ENCODE measurements at regions not wholly inside any gene's neighbourhood (a gene's known extent, or its start where the extent isn't known, plus 50 kb on each side); places are given as distances from the start of the nearest gene placed in this dataset.

DNA sequence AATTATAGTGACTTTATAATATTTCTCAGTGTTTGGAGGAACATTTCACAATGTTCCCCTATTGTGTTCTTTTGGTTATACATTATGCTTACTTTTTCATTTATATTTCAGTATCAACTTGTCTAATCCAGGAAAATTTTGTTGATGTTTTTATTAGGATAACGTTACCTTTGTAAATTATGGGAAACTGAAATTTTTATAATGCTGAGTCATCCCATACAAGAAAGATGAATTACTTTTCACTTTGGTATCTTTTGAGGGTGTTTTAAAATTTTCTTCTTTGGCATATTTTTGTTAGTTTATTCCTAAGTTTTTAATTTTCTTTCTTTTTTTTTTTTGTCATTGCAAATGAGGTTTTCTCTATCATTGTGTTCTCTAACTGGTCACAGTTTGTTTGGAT is 542.7 kb downstream of the SLC16A7 start:
- DNase-seq (ENCODE audit: low read depth, low spot score), result no peak

- DNase-seq (ENCODE audit: low read depth, low spot score), result no peak
Measured at GRCh38 chr12:60144395-60144794, 548.6 kb downstream of the SLC16A7 start.

GRCh38 chr12:60148109-60148508 is 552.3 kb downstream of the SLC16A7 start:
- DNase-seq (ENCODE audit: low read depth, low spot score), result peak; percentile 7

- no peak for DNase-seq (ENCODE audit: low read depth, low spot score)
Measured at GRCh38 chr12:60148831-60149230, 553.0 kb downstream of the SLC16A7 start.

GRCh38 chr12:60152756-60153155 is 556.9 kb downstream of the SLC16A7 start:
- no peak for DNase-seq (ENCODE audit: low read depth, low spot score)

DNA sequence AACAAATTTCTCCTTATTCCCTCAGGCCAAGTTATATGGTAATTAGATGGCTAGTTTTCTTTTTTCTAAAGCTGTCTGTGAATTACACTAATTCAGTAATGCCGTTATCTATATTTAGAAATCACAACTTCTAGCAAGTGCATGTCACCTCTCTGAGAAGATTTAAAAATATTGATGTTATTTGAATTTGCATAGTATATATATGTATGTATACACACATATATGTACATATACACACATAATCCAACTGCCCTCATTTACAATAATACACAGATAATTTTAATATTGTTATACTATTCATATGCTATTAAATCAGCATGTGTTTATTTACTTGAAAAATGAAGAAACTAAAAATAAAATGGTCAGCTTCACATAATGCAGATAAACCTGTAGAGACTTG is 563.9 kb downstream of the SLC16A7 start:
- no peak for DNase-seq (ENCODE audit: low read depth, low spot score)

DNA sequence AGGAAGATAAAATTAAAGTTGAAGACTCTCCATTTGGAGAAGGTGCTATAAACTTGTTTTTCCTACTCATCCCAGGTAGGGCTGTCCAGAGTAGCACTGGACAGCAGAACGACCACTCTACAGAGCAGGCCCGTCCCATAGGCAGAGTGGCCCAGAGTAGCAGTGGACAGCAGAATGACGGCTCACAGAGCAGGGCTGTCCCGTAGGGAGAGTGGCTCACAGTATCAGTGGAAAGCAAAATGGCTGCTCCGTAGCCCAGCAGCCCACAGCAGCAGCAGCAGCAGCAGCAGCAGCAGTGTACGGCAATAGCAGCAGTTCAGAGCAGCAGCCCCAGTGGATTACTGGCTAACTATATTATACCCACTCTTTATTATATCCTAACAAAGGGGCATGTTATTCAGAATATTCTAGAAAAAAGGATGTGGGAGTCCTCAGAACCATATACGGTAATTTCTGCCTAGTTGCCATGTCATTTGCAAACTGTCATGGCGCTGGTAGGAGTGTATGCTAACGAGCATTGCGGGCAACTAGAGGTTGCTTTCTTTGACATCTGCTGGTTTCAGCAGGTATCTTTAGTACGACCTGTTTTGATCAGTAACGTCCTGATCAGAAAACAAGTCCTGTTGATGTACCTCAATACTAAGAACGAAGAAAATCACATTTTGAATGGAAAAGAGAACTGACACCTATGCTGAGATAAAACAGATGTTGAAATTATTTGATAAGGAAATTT is 567.3 kb downstream of the SLC16A7 start:
- DNase-seq (ENCODE audit: low read depth, low spot score), result no peak

DNA sequence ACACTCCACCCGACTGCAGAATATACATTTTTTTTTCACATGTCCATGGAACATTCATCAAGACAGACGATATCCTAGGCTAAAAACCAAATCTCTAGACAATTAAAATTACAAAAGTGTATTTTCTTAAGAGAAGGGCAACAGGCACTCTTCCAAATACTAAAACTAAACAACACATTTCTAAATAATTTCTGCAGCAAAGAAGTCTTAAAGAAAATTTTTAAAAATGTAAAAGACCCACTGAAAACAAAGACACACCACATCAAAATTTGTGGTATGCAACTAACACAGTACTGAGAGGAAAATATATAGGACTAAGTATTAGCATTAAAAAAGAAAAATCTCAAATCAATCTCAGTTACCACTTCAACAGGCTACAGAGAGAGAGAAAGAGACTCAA is 570.0 kb downstream of the SLC16A7 start:
- DNase-seq (ENCODE audit: low read depth, low spot score), result no peak

GRCh38 chr12:60168441-60168840 is 572.6 kb downstream of the SLC16A7 start:
- no peak for DNase-seq (ENCODE audit: low read depth, low spot score)

- no peak for DNase-seq (ENCODE audit: low read depth, low spot score)
Measured at GRCh38 chr12:60169904-60170303, 574.1 kb downstream of the SLC16A7 start.

DNA sequence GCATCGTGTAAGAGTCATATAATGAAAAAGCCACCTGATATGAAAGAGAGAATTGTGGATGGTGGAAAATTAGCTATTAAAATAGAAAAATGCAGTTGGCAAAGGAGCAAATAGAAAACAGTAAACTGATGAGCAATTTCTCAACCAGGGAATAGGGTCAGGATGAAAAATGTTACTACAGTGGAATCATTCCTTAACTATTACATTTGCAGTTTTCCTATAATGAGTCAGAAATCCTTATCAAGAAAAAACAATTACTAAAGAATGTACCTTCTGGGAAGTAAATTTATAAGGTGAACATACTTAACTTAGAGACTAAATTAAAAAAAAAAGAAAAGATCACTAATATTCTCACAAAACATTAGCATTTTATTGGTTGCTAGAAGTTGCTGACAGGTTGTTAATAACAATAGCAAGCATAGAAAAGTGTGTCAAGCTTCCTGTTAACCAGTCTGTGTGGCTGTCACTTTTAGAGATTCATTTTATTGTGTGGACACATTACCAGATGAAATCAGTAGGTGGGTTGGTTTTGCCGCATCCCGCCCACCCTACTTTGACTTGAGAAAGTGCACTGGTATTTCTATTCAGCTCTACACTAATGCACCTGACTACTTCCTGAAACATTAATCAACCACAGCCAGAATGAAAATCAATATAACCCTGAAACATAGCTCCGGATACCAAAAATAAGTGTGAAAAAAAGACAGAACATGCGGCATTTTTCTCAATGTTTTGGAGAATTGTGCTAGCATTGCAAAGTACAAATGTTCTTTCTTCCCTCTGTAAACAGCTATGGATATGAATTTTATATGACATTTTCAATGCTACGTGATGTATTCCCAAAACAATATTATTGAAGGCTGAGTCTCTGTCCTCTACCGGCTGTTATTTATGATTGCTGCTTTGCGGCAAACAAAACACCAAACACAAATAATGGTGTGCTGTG is 576.7 kb downstream of the SLC16A7 start:
- no peak for DNase-seq (ENCODE audit: low read depth, low spot score)

DNA sequence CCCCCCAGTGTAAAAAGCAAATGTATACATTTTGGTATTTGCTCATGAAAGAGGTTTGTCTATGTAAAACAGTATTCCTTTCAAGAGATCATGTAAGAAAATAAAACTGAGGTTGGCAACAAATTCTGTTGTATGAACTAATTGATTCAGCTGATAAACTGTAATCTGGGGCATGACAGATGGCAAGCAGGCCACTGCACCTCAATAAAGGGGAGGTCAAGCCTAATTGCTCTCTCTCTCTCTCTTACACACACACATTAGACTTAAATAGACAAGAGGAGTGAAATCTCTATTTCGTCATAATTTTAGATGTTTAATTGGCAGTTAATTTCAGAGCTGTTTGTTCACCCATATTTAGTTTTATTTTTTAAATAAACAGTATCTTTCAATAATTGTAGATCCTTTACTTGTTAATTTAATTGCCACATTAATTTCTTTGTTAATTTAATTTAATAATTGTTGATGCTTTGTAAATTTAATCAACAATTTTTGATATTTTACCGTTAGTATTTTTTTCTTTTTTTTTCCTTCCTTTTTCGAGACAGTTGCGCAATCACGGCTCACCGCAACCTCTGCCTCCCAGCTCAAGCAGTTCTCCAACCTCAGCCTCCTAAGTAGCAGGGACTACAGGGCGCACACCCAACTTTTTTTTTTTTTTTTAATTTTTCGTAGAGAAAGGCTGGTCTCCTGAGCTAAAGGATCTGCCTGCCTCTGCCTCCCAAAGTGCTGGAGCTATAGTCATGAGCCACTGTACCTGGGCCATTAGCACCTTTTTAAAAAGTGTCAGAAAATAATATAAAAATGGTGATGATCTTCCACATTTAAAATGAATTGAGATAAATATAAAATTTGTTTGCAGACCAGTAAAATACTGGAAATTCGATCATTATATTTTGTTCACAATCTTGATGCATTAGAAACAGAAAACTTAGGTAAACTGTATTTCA is 577.7 kb downstream of the SLC16A7 start:
- no peak for DNase-seq (ENCODE audit: low read depth, low spot score)

DNA sequence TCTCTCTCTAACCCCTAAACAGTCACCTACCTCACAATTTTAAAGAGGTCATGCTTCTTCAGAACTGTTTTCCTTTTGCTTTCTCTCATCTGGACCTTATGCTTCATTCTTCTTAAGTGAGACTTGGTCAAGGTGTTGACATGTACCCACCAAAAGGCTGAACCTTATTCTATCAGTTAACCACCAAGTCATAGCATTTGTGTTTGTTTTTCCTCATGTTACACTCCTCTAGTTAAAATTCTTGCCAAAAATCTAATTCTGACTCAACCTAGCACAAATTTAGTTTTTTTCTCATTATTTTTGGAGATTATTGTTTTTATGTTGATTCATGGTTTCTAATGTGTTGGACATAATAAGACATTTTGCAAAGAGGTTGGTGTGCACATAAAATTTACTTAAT is 578.6 kb downstream of the SLC16A7 start:
- DNase-seq (ENCODE audit: low read depth, low spot score), result no peak

- DNase-seq (ENCODE audit: low read depth, low spot score), result no peak
Measured at GRCh38 chr12:60174941-60175340, 579.1 kb downstream of the SLC16A7 start.

- no peak for DNase-seq (ENCODE audit: low read depth, low spot score)
Measured at GRCh38 chr12:60176891-60177290, 581.1 kb downstream of the SLC16A7 start.

- no peak for DNase-seq (ENCODE audit: low read depth, low spot score)
Measured at GRCh38 chr12:60180298-60180697, 584.5 kb downstream of the SLC16A7 start.

- DNase-seq (ENCODE audit: low read depth, low spot score), result no peak
Measured at GRCh38 chr12:60182354-60182753, 586.5 kb downstream of the SLC16A7 start.

GRCh38 chr12:60184096-60184495 is 588.3 kb downstream of the SLC16A7 start:
- no peak for DNase-seq (ENCODE audit: low read depth, low spot score)

- no peak for DNase-seq (ENCODE audit: low read depth, low spot score)
Measured at GRCh38 chr12:60185060-60185459, 589.2 kb downstream of the SLC16A7 start.

DNA sequence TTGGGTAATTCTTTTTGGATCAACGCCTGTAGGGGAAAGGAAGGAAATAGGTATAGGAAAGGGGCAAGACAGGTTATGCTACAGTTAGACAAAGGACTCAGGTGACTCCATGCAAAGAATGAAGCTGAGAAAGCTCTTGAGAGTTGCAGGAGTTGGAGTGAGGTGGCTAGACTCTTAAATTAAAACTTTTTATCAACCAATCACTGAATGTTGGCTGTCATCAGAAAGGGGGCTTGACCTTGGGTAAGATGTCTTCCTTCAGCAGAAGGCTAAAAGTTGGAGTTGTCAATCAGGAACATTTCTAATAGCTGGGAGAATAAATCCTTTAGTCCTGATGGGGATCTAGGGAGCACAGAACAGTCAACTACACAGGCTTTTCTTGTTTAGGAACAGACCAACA is 595.4 kb downstream of the SLC16A7 start:
- no peak for DNase-seq (ENCODE audit: low read depth, low spot score)

DNA sequence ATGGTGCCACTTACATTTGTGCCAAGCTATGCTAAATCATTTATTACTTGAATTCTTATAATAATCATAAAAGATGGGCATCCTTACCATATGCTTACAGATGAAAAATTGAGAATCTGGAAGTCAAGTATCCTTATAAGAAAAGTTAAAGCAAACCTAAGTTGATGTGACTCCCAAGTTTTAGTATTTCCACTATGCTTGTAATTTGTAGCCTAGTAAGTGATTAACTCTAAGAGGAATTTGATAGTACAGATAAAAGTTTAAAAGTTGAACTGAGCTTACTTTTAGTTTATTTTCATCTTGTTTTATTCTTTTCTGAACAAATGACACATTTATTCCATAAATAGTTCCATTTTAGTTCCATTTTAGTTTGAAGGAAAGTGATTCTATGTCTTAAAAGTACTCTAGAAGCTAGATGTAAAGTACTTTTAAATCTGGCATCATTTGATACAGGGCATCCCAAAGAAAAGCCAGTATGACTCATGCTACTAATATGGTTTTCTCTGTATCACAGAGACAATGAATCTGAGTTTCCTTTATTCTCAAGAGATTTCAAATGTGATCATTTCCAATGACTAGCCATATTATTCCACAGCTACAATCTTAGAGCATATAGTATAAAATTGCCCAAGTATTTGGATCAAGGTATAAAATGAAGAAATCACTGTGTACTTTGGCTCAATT is 596.0 kb downstream of the SLC16A7 start:
- DNase-seq (ENCODE audit: low read depth, low spot score), result no peak
